HCT116 (cell line): ENCODE measurements at regions not wholly inside any gene's neighbourhood (a gene's known extent, or its start where the extent isn't known, plus 50 kb on each side); places are given as distances from the start of the nearest gene placed in this dataset.

Source experiments
- ATAC-seq: fragments of 200-7000 bp; cut with Tn5 transposase; 2 replicates; pipeline ENCODE4 v1.9.1; 2020; ENCODE audit warnings: mild to moderate bottlenecking, moderate library complexity
- BruUV-seq: library from RNA; stranded (reverse); fragments of 400-500 nt; replicated peaks from 2 replicates; lab custom pipeline; 2021; lab: Mats Ljungman, UMichigan
- CTCF ChIA-PET: fragments of 300-600 bp; sonication (Branson Sonifier 250); formaldehyde crosslinking; loops from one replicate; lab custom pipeline; 2021; ENCODE audit warnings: antibody characterized with exemption; lab: Charles Lee
- POLR2A ChIA-PET: fragments of 300-600, 350-600 bp; sonication (Branson Sonifier 250); formaldehyde crosslinking; loops from one replicate; lab custom pipeline; 2021; ENCODE audit warnings: antibody characterized with exemption; lab: Charles Lee
- RAD21 ChIA-PET, 2 experiments: fragments of 300-600 bp; sonication (Branson Sonifier 250); formaldehyde crosslinking; loops; one replicate each; lab custom pipeline; 2023; ENCODE audit warnings: low total read pairs in 2 of 2; ENCODE audit not compliant: uncharacterized antibody in 2 of 2, unreplicated experiment in 2 of 2, low non-redundant PET in 1 of 2; lab: Charles Lee
- DNase-seq: peaks from one replicate; pipeline ENCODE4 v3.0.0-alpha.2; 2010; ENCODE audit warnings: low read depth, low spot score
- H2AFZ ChIP-seq: fragments of 200-600 bp; shearing (Covaris generic), sonication (generic); 2 replicates; pipeline ENCODE4 v1.6.1; 2017; ENCODE audit warnings: low read depth, mixed run types, mixed read lengths, antibody characterized with exemption, low read length; ENCODE audit not compliant: poor library complexity, severe bottlenecking
- H3K27ac ChIP-seq: 2 replicates; pipeline ENCODE4 v1.5.1; 2012; ENCODE audit warnings: low read depth, low read length
- H3K27me3 ChIP-seq: fragments of 200-600 bp; sonication (generic); 2 replicates; pipeline ENCODE4 v1.6.1; 2016; ENCODE audit warnings: mixed run types, low read length, mixed read lengths; ENCODE audit not compliant: insufficient read depth
- H3K36me3 ChIP-seq, 2 experiments: fragments of 200-500 bp in 1 of 2; fragments of 200-600 bp in 1 of 2; sonication (Bioruptor generic) in 1 of 2; sonication (generic) in 1 of 2; 2 replicates each; pipeline versions ENCODE4 v1.5.1 to v1.6.1; 2014 to 2016; ENCODE audit warnings: low read length in 2 of 2, inconsistent platforms in 1 of 2, mixed read lengths in 1 of 2, mixed run types in 1 of 2; ENCODE audit not compliant: insufficient read depth in 2 of 2, control insufficient read depth in 1 of 2
- H3K4me1 ChIP-seq, 2 experiments: fragments of 200-600 bp in 1 of 2; sonication (generic) in 1 of 2; 2 replicates each; pipeline versions ENCODE4 v1.5.1 to v1.6.1; 2012 to 2017; ENCODE audit warnings: low read length in 2 of 2, inconsistent platforms in 1 of 2, mild to moderate bottlenecking in 1 of 2, mixed read lengths in 1 of 2, mixed run types in 1 of 2, moderate library complexity in 1 of 2; ENCODE audit not compliant: insufficient read depth in 2 of 2, control insufficient read depth in 1 of 2
- H3K4me2 ChIP-seq: fragments of 200-600 bp; sonication (generic); 2 replicates; pipeline ENCODE4 v1.6.1; 2017; ENCODE audit warnings: mixed run types, low read length, mixed read lengths
- H3K4me3 ChIP-seq, 2 experiments: fragments of 200-600 bp in 1 of 2; sonication (generic) in 1 of 2; replicated peaks in 1 of 2; 2 replicates each; pipeline ENCODE4 v1.5.1; 2011 to 2016; ENCODE audit warnings: low read length in 2 of 2, control low read depth in 1 of 2, low read depth in 1 of 2, mild to moderate bottlenecking in 1 of 2, mixed read lengths in 1 of 2, mixed run types in 1 of 2
- H3K79me2 ChIP-seq: fragments of 200-600 bp; sonication (generic); 2 replicates; pipeline ENCODE4 v1.6.1; 2017; ENCODE audit warnings: mild to moderate bottlenecking, mixed run types, low read length, moderate library complexity, mixed read lengths; ENCODE audit not compliant: insufficient read depth
- H3K9ac ChIP-seq: fragments of 200-600 bp; sonication (generic); 2 replicates; pipeline ENCODE4 v1.6.1; 2016; ENCODE audit warnings: low read length, mixed read lengths
- H3K9me2 ChIP-seq: fragments of 200-600 bp; sonication (generic), shearing (Covaris generic); 2 replicates; pipeline ENCODE4 v1.6.1; 2017; ENCODE audit warnings: mixed run types, mild to moderate bottlenecking, moderate library complexity; ENCODE audit not compliant: insufficient read depth
- H3K9me3 ChIP-seq, 2 experiments: fragments of 200-500 bp in 1 of 2; fragments of 200-600 bp in 1 of 2; sonication (Bioruptor generic) in 1 of 2; sonication (generic) in 1 of 2; 2 replicates each; pipeline ENCODE4 v1.6.1; 2014 to 2017; ENCODE audit warnings: low read length in 2 of 2, mixed read lengths in 2 of 2, inconsistent platforms in 1 of 2, low read depth in 1 of 2, mild to moderate bottlenecking in 1 of 2, mixed run types in 1 of 2, moderate library complexity in 1 of 2; ENCODE audit not compliant: control insufficient read depth in 1 of 2, insufficient read depth in 1 of 2
- H4K20me1 ChIP-seq: fragments of 200-600 bp; sonication (generic), shearing (Covaris generic); 2 replicates; pipeline ENCODE4 v1.6.1; 2017; ENCODE audit warnings: mixed run types, mild to moderate bottlenecking, moderate library complexity; ENCODE audit not compliant: insufficient read depth
- ATF3 ChIP-seq: IDR thresholded peaks from 2 replicates; pipeline ENCODE4 v1.6.1; 2012
- CBX3 ChIP-seq: IDR thresholded peaks from 2 replicates; pipeline ENCODE4 v1.6.1; 2012; ENCODE audit warnings: low read depth
- CEBPB ChIP-seq: IDR thresholded peaks from 2 replicates; pipeline ENCODE4 v1.6.1; 2012; ENCODE audit warnings: low read depth
- ELF1 ChIP-seq: IDR thresholded peaks from 2 replicates; pipeline ENCODE4 v1.6.1; 2012; ENCODE audit warnings: low read depth, borderline replicate concordance
- EZH2 ChIP-seq: fragments of 200-600 bp; sonication (generic); IDR thresholded peaks from 2 replicates; pipeline ENCODE4 v1.6.1; 2017; ENCODE audit warnings: antibody characterized with exemption, mixed run types
- EZH2phosphoT487 ChIP-seq: fragments of 200-600 bp; IDR thresholded peaks from 2 replicates; pipeline ENCODE4 v1.6.1; 2018; ENCODE audit warnings: antibody characterized with exemption, borderline replicate concordance
- MAX ChIP-seq: IDR thresholded peaks from 2 replicates; pipeline ENCODE4 v1.6.1; 2012
- RAD21 ChIP-seq: IDR thresholded peaks from 2 replicates; pipeline ENCODE4 v1.6.1; 2012; ENCODE audit warnings: low read depth, mild to moderate bottlenecking
- REST ChIP-seq: IDR thresholded peaks from 2 replicates; pipeline ENCODE4 v1.6.1; 2012; ENCODE audit warnings: low read depth
- SIN3A ChIP-seq: IDR thresholded peaks from 2 replicates; pipeline ENCODE4 v1.6.1; 2012; ENCODE audit warnings: low read depth
- SRF ChIP-seq: IDR thresholded peaks from 2 replicates; pipeline ENCODE4 v1.6.1; 2012; ENCODE audit warnings: low read depth
- YY1 ChIP-seq: IDR thresholded peaks from 2 replicates; pipeline ENCODE4 v1.6.1; 2011; ENCODE audit warnings: low read length, low read depth, moderate library complexity, mild to moderate bottlenecking; ENCODE audit not compliant: insufficient replicate concordance; ENCODE audit errors: extremely low read depth
- ZFX ChIP-seq: fragments of 450-650 bp; IDR thresholded peaks from 2 replicates; pipeline ENCODE4 v1.6.1; 2017
- ZNF274 ChIP-seq: fragments of 200-500 bp; sonication (Bioruptor generic); IDR thresholded peaks from 2 replicates; pipeline ENCODE4 v1.6.1; 2014; ENCODE audit warnings: mild to moderate bottlenecking, low read depth, low read length, inconsistent platforms
- intact Hi-C: fragments of 100-400 bp; cut with micrococcal nuclease; formaldehyde crosslinking; loops from 2 replicates; pipeline ENCODE4 v1.10.0; 2022

GRCh38 chr13:76620036-76620435 lies 266.2 kb downstream of the KCTD12 start:
- no peak overlapping the region for H3K9ac ChIP-seq
- ChIA-PET CTCF (no interaction called here), POLR2A (no interaction called here), RAD21 (no interaction called here)
- no peak overlapping the region for H3K4me3 ChIP-seq
- H3K27me3 ChIP-seq, result no peaks in the 10 kb centered on the region
- DNase-seq (no peak), ATAC-seq (no peak)
- no peaks in the 10 kb centered on the region for H3K9me2 ChIP-seq
- no peaks in the 10 kb centered on the region for H3K4me1 ChIP-seq
- BruUV-seq, result no TSS peak
- no peaks in the 10 kb centered on the region for H4K20me1 ChIP-seq
- no peaks in the 10 kb centered on the region for H3K36me3 ChIP-seq
- no peak overlapping the region for H3K27ac ChIP-seq
- H2AFZ ChIP-seq, result no peak overlapping the region
- no peak for TF ChIP-seq ZFX
- no peak for TF ChIP-seq YY1
- no peak for TF ChIP-seq REST
- no peak for TF ChIP-seq EZH2phosphoT487
- TF ChIP-seq SRF, result no peak
- TF ChIP-seq SIN3A, result no peak
- no peak for TF ChIP-seq CBX3
- TF ChIP-seq EZH2, result no peak
- no peak for TF ChIP-seq ATF3
- TF ChIP-seq ELF1, result no peak
- TF ChIP-seq ZNF274, result no peak
- no peak for TF ChIP-seq RAD21
- no peak for TF ChIP-seq MAX
- no peak for TF ChIP-seq CEBPB
- H3K4me2 ChIP-seq, result no peak overlapping the region
- intact Hi-C loops, result no loop called here
- no peaks in the 10 kb centered on the region for H3K9me3 ChIP-seq
- no peaks in the 10 kb centered on the region for H3K79me2 ChIP-seq
